A549 (cell line): ENCODE measurements at regions not wholly inside any gene's neighbourhood (a gene's known extent, or its start where the extent isn't known, plus 50 kb on each side); places are given as distances from the start of the nearest gene placed in this dataset.

Experiments used
- CEBPB ChIP-seq, 2 experiments: fragments of >200 bp in 1 of 2; sonication (Bioruptor Twin) in 1 of 2; formaldehyde crosslinking in 1 of 2; IDR thresholded peaks; 2 replicates each; pipeline ENCODE4 v1.6.1; 2012 to 2016
- CTCF ChIP-seq: fragments of >200 bp; sonication (Bioruptor Twin); formaldehyde crosslinking; IDR thresholded peaks from 3 replicates; pipeline ENCODE4 v1.5.1; 2016
- HOXA7 ChIP-seq: fragments of 250-450 bp; sonication (Bioruptor Pico); IDR thresholded peaks from 2 replicates; pipeline ENCODE4 v1.5.0; 2020; ENCODE audit warnings: mild to moderate bottlenecking, moderate library complexity
- KDM1A ChIP-seq: fragments of 200-600 bp; sonication (generic); IDR thresholded peaks from 2 replicates; pipeline ENCODE4 v1.6.1; 2016; ENCODE audit warnings: low read depth, mild to moderate bottlenecking
- MYC ChIP-seq: IDR thresholded peaks from 2 replicates; pipeline ENCODE4 v1.6.1; 2012; ENCODE audit warnings: mild to moderate bottlenecking, inconsistent platforms, low read length, improper control_type of control experiment, borderline replicate concordance
- POLR2A ChIP-seq: IDR thresholded peaks from 2 replicates; pipeline ENCODE4 v1.6.1; 2012; ENCODE audit warnings: mild to moderate bottlenecking, low read length
- REST ChIP-seq: fragments of 200-600 bp; sonication (generic); IDR thresholded peaks from 2 replicates; pipeline ENCODE4 v1.6.1; 2016; ENCODE audit warnings: antibody characterized with exemption, mild to moderate bottlenecking, moderate library complexity

- TF ChIP-seq CTCF (no peak), POLR2A (no peak), CEBPB (IDR thresholded peaks at IDR 0.05) (no peak), REST (no peak), HOXA7 (no peak), MYC (no peak), KDM1A (no peak)
Observed at GRCh38 chr1:115412286-115412685, 74.2 kb upstream of the NGF start.
